BLaER1 (cell line): ENCODE measurements at regions not wholly inside any gene's neighbourhood (a gene's known extent, or its start where the extent isn't known, plus 50 kb on each side); places are given as distances from the start of the nearest gene placed in this dataset.
A peak's percentile ranks its signal among the peaks of the same experiment; 100 is the strongest.

ENCODE experiments used
- H3K27ac ChIP-seq: shearing (Covaris generic); formaldehyde crosslinking; 2 replicates; pipeline ENCODE4 v1.8.1; 2022
- H3K27me3 ChIP-seq: shearing (Covaris generic); formaldehyde crosslinking; 2 replicates; pipeline ENCODE4 v1.8.1; 2022
- H3K36me3 ChIP-seq: shearing (Covaris generic); formaldehyde crosslinking; 2 replicates; pipeline ENCODE4 v1.8.1; 2022
- H3K4me1 ChIP-seq: shearing (Covaris generic); formaldehyde crosslinking; 2 replicates; pipeline ENCODE4 v1.8.1; 2022
- H3K4me2 ChIP-seq: shearing (Covaris generic); formaldehyde crosslinking; 2 replicates; pipeline ENCODE4 v1.8.1; 2022
- H3K4me3 ChIP-seq: shearing (Covaris generic); formaldehyde crosslinking; 2 replicates; pipeline ENCODE4 v1.8.1; 2022
- H3K9ac ChIP-seq: shearing (Covaris generic); formaldehyde crosslinking; 2 replicates; pipeline ENCODE4 v1.8.1; 2022
- H3K9me3 ChIP-seq: shearing (Covaris generic); formaldehyde crosslinking; 2 replicates; pipeline ENCODE4 v1.8.1; 2022
- H4K20me1 ChIP-seq: shearing (Covaris generic); formaldehyde crosslinking; 2 replicates; pipeline ENCODE4 v1.8.1; 2022
- Cebpa-rat ChIP-seq: shearing (Covaris generic); IDR thresholded peaks from 2 replicates; pipeline ENCODE4 v1.8.1; 2022

DNA sequence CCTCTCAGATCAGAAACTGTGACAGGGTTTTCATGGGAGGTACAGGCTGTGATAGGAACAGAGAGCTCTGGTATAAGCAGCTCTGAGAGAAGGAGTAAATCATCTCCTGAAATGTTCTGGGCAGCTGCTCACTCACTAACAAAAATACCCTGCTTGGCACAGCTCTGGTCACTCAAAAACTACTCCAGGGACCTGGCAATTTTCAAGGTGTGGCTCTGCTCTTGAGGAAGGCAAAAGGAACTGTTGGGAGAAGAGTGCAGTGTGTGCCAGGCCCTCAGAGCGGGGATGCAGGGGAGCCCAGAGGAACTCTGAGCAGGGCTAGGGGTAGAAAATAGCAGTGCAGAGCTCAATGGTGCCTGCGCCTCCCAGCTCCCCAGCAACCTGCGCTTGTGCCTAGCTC, 180.5 kb upstream of the ZBED5 start:
- no peaks in the 10 kb centered on the region for H3K36me3 ChIP-seq
- H3K4me2 ChIP-seq = no peak overlapping the region
- no peak overlapping the region for H3K9ac ChIP-seq
- no peaks in the 10 kb centered on the region for H4K20me1 ChIP-seq
- H3K4me3 ChIP-seq = no peak overlapping the region
- H3K27me3 ChIP-seq = no peaks in the 10 kb centered on the region
- no peak overlapping the region for H3K27ac ChIP-seq
- no peak for TF ChIP-seq Cebpa-rat
- peaks cover 12% of the 10 kb centered on the region for H3K4me1 ChIP-seq
- H3K9me3 ChIP-seq = no peaks in the 10 kb centered on the region

DNA sequence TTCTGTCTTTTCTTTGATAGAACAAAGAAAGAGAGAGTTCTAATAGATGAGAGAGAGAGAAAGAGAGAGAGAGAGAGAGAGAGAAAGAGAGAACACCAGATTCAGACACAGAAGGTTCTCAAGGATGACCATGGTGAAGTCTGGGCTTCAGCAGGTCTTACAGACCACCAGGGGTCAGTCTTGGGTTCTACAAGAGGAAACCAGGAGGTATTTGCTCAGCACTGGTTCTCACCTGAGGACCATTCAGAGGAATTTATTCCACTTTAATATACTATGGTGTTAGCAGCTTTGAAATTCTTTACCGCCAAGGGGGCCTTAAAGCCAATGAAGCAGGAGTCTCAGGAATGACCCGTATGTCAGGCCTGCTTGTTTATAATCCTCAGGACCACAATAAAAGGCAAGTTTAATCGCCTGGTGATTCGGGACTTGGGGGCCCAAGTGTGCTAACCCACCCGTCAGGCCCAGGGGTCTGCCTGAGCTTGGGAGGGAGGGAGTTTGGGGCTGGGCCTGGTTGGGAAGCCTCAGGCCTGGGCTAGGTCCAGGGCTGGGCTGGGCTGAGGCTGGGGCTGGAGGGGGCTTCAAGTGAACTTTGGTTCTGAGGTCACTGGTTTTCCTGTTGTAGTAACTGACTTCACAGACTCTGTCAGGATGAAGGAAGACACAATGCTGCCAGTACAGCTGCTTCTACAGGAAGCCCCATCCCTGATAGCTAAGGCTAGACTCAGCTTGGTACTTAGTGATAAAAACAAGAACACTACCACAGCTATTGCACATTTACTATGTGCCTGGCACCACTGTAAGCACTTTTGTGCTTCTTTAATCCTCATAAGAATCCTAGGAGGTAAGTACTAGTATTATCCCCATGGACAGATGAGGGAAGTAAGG, 179.2 kb upstream of the ZBED5 start:
- no peak for TF ChIP-seq Cebpa-rat
- Histone ChIP-seq H4K20me1 (no peaks in the 10 kb centered on the region), H3K4me2 (peak overlapping the region; percentile 8; the same call in 1 of the 2 replicates), H3K27me3 (no peaks in the 10 kb centered on the region), H3K9me3 (no peaks in the 10 kb centered on the region), H3K27ac (no peak overlapping the region), H3K4me3 (no peak overlapping the region), H3K36me3 (no peaks in the 10 kb centered on the region), H3K4me1 (peaks cover 12% of the 10 kb centered on the region), H3K9ac (no peak overlapping the region)

DNA sequence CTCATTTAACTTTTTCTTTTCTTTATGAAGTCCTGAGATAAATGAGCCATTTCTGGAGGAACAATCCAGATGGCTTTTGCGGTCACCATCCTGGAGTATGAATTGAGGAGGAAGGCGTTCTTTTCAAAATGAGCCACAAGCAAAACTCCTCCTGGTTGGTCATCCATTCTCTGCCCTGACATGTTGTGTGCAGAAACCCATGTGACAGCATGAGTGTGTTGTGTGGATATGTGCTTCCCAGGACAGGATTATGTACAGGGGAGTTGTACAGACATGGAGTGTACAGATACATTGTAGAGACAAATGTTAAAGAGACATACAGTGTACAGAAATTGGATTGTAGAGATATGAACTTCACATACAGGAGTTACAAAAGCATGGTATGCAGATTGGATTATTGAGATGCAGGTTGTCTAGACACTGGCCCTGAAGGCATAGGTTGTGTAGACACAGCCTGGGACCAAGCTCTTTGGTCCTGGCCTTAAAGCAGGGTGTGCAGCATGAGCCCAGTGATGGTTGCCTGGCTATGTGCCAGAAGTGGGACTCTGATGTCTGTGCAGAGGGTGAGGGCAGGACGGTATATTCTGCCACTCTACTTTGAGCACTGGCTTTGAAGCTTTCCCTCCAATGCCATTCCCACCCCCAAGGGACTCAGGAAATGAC, 178.5 kb upstream of the ZBED5 start:
- Histone ChIP-seq H4K20me1 (no peaks in the 10 kb centered on the region), H3K27me3 (no peaks in the 10 kb centered on the region), H3K4me3 (no peak overlapping the region)

GRCh38 chr11:11035331-11035730, 177.5 kb upstream of the ZBED5 start:
- Histone ChIP-seq H4K20me1 (no peaks in the 10 kb centered on the region), H3K9ac (no peak overlapping the region), H3K9me3 (no peaks in the 10 kb centered on the region), H3K4me1 (peaks cover 12% of the 10 kb centered on the region), H3K4me3 (no peak overlapping the region), H3K36me3 (no peaks in the 10 kb centered on the region), H3K27me3 (no peaks in the 10 kb centered on the region), H3K27ac (no peak overlapping the region), H3K4me2 (no peak overlapping the region)
- no peak for TF ChIP-seq Cebpa-rat

More for the DNA sequence above, 178.5 kb upstream of the ZBED5 start:
- Histone ChIP-seq H3K36me3 (no peaks in the 10 kb centered on the region), H3K4me2 (no peak overlapping the region), H3K9ac (no peak overlapping the region), H3K27ac (no peak overlapping the region), H3K4me1 (peaks cover 12% of the 10 kb centered on the region), H3K9me3 (no peaks in the 10 kb centered on the region)
- no peak for TF ChIP-seq Cebpa-rat

DNA sequence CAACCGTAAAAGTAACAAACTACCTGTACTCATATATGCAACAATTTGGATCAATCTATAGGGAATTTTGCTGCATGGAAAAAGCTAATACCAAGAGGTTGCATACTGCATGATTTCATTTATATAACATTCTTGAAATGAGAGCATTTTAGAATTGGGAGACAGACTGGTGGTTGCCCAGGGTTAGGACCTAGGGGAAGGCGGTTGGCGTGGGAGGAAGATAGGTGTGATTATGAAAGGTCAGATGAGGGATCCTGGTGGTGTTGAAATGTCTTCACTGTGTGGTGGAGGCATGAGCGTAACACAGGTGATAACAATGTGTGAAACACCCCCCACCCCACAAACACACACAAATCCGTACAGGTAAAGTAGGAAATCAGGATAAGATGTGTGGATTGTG, 176.6 kb upstream of the ZBED5 start:
- Histone ChIP-seq H3K4me2 (no peak overlapping the region), H3K4me3 (no peak overlapping the region), H3K27me3 (no peaks in the 10 kb centered on the region), H3K9ac (no peak overlapping the region), H3K27ac (no peak overlapping the region), H3K4me1 (peaks cover 12% of the 10 kb centered on the region), H4K20me1 (no peaks in the 10 kb centered on the region), H3K9me3 (no peaks in the 10 kb centered on the region), H3K36me3 (no peaks in the 10 kb centered on the region)
- no peak for TF ChIP-seq Cebpa-rat

DNA sequence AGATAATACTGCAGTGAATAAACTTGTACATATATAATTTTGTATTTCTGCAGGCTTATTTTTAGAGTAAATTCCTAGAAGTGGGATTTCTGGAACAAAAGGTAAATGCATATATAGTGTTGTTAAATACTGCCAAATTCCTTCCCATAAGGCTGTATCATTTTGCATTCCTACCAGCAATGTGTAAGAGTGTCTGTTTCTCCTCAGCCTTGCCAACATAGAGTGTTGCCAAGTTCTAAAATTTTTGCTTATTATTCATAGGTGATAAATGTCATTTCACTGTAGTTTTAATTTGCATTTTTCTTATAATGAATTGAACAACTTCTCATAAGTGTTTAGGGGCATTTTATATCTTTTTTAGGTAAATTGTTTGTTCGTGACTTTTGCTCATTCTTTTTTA, 174.2 kb upstream of the ZBED5 start:
- Histone ChIP-seq H3K9me3 (no peaks in the 10 kb centered on the region), H3K9ac (no peak overlapping the region), H3K4me3 (no peak overlapping the region), H4K20me1 (no peaks in the 10 kb centered on the region), H3K36me3 (no peaks in the 10 kb centered on the region), H3K27me3 (no peaks in the 10 kb centered on the region), H3K27ac (no peak overlapping the region), H3K4me1 (peaks cover 3% of the 10 kb centered on the region; the same call in 1 of the 2 replicates), H3K4me2 (no peak overlapping the region)
- TF ChIP-seq Cebpa-rat = no peak

- Histone ChIP-seq H3K9me3 (no peaks in the 10 kb centered on the region), H3K9ac (no peak overlapping the region), H3K4me2 (no peak overlapping the region), H3K27me3 (no peaks in the 10 kb centered on the region), H4K20me1 (no peaks in the 10 kb centered on the region), H3K27ac (no peak overlapping the region), H3K4me3 (no peak overlapping the region), H3K36me3 (no peaks in the 10 kb centered on the region), H3K4me1 (no peaks in the 10 kb centered on the region)
- no peak for TF ChIP-seq Cebpa-rat
Measured at GRCh38 chr11:11029027-11029426, 171.2 kb upstream of the ZBED5 start.

DNA sequence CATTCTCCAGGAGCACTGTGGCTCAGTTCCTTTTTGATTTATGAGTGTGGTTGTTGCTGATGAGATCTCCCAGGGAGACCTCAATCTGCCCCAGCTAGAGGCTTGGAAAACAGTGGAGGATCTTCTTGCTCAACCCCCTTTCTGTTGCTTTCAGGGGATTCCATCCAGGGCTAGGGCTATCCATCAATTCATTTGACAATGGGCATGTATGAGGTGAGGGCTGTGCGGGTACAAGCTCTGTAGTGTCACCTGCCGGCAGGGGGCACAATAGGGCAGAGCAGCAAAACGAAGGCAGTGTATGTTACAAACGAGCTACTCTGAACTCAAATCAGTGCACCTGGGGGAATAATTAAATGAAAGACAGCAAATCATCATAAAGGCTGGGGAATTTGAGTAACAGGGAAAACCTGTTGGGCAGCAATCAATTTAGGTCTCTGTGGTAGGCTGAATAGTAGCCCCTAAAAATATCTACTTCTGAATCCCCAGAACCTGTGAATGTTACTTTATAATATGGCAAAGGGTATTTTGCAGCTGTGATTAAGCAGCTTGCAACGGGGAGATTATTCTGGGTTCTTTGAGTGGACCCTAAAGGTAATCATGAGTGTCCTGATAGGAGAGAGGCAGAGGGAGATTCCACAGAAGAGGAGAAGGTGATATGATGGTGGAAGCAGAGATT, 170.3 kb upstream of the ZBED5 start:
- TF ChIP-seq Cebpa-rat = no peak
- H3K4me2 ChIP-seq = no peak overlapping the region

DNA sequence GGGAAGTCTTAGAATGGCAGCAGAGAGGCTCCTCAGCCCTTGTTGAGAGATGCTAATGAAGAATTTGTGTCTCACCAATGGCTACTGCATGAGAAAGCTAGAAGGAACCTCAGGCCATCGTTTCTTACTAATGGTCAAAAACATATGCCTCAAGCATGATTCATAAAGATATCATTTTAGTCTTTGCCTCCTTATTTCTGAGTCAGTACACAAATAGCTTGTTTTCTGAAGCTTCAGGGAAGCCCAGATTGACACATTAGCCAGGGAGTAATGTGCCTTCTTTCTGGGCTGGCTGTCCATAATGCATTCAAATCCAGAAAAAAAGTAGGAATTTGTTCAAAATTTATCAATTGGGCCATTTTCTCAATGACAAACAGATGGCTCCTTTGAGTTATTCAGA, 169.4 kb upstream of the ZBED5 start:
- Histone ChIP-seq H3K27ac (no peak overlapping the region), H3K36me3 (no peaks in the 10 kb centered on the region), H3K9ac (no peak overlapping the region), H3K4me1 (no peaks in the 10 kb centered on the region), H3K4me3 (no peak overlapping the region), H3K9me3 (no peaks in the 10 kb centered on the region), H3K4me2 (no peak overlapping the region), H3K27me3 (no peaks in the 10 kb centered on the region), H4K20me1 (no peaks in the 10 kb centered on the region)
- no peak for TF ChIP-seq Cebpa-rat

More for the DNA sequence above, 170.3 kb upstream of the ZBED5 start:
- Histone ChIP-seq H3K27me3 (no peaks in the 10 kb centered on the region), H3K4me3 (no peak overlapping the region), H3K36me3 (no peaks in the 10 kb centered on the region), H3K9me3 (no peaks in the 10 kb centered on the region), H3K9ac (no peak overlapping the region), H3K4me1 (no peaks in the 10 kb centered on the region), H3K27ac (no peak overlapping the region), H4K20me1 (no peaks in the 10 kb centered on the region)

GRCh38 chr11:11025087-11025486, 167.2 kb upstream of the ZBED5 start:
- Histone ChIP-seq H3K27me3 (no peaks in the 10 kb centered on the region), H3K4me3 (no peak overlapping the region), H4K20me1 (no peaks in the 10 kb centered on the region), H3K4me1 (no peaks in the 10 kb centered on the region), H3K9me3 (no peaks in the 10 kb centered on the region), H3K27ac (no peak overlapping the region), H3K36me3 (no peaks in the 10 kb centered on the region), H3K4me2 (no peak overlapping the region), H3K9ac (no peak overlapping the region)
- no peak for TF ChIP-seq Cebpa-rat
